ENCODE measurements at regions not wholly inside any gene's neighbourhood (a gene's known extent, or its start where the extent isn't known, plus 50 kb on each side); places are given as distances from the start of the nearest gene placed in this dataset.

DNA sequence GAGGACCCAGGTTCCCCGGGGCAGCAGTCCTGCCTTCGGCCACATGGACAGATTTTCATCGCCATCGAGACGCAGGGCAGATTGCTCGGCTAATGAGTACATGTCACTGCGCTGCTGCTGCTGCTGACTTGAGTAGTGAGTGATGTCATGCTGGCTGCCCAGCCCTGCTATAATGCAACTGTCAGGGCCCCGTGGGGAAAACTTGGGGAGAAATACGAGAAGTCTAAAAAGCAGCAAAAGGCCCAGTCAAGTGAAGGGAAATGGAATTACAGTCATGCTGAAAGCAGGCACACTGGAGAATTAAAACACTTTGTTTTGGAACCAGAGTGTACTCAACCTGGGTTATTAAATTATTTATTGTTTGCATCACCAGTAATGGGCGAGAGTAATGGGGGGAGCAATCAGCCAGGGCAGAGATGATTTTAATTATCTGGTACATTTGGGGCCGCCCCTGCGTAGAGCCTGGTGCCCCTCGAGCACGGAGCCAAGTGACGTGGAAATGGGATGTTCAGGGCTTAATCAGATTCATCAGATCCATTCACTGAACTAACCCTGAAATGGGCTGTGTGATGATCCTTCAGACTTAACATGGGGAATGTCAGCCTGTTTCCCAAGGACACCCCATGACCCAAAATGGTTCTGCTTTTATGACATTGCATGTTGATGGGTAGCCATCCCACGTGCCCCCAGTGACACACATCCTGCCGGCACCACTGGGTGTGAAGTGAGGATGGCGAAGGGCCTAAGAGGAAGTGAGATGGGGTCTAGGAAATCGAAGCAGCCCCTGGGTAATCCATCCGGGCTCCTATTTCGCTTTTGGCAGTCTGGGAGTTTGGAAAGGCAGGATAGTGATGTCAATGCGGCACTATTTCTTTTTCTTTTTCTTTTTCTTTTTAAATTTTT, 241.6 kb upstream of the CADM1 start:
- TF ChIP-seq CTCF (IDR thresholded peaks at IDR 0.05): no peak
- no peak for TF ChIP-seq POLR2AphosphoS5 (IDR thresholded peaks at IDR 0.05)
- TF ChIP-seq POLR2A (IDR thresholded peaks at IDR 0.05): no peak
- TF ChIP-seq EP300 (IDR thresholded peaks at IDR 0.05): no peak
- Histone ChIP-seq H3K27ac (no peak overlapping the region), H3K9me3 (no peaks in the 10 kb centered on the region), H3K4me1 (peaks cover 0 to 7% (median 0%) of the 10 kb centered on the region in 3 donors), H3K36me3 (no peaks in the 10 kb centered on the region), H3K27me3 (peaks cover 9% of the 10 kb centered on the region), H3K4me3 (no peak overlapping the region)
- 82 to 89% methylated on average over 16 to 17 of the region's 22 CpGs for WGBS, 2 donors (ENCODE audit: low coverage in 1 of 2)
- no peak for ATAC-seq

DNA sequence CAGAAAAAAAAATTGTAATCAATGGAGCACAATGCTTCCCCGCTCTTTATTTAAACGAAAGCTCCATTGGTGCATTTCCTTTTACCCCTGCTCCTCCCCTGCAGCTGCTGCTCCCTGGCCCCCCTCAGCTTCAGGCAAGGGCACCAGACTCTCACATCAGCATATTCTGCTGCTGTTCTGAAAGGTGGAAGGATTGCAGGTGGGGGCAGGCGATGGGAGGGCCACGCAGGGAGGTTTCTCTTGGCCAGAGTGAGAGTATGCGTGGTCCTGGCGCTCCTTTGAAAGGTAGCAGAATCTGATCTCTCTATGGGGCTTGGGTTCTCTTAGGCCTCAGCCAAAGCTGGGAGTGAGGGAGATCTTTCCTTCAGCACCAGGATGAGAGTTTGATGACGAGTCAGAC, 240.9 kb upstream of the CADM1 start:
- peaks cover 0 to 7% (median 0%) of the 10 kb centered on the region in 3 donors for H3K4me1 ChIP-seq
- WGBS, 2 donors (ENCODE audit: low coverage in 1 of 2): 80 to 96% methylated on average over 6 of the region's 7 CpGs
- ATAC-seq: no peak
- no peaks in the 10 kb centered on the region for H3K9me3 ChIP-seq
- H3K27me3 ChIP-seq: peaks cover 9% of the 10 kb centered on the region
- H3K36me3 ChIP-seq: no peaks in the 10 kb centered on the region
- no peak overlapping the region for H3K27ac ChIP-seq
- TF ChIP-seq POLR2A (IDR thresholded peaks at IDR 0.05): no peak
- no peak for TF ChIP-seq POLR2AphosphoS5 (IDR thresholded peaks at IDR 0.05)
- TF ChIP-seq EP300 (IDR thresholded peaks at IDR 0.05): no peak
- TF ChIP-seq CTCF (IDR thresholded peaks at IDR 0.05): no peak
- H3K4me3 ChIP-seq: no peak overlapping the region

GRCh38 chr11:115743719-115744118, 239.5 kb upstream of the CADM1 start:
- Histone ChIP-seq H3K9me3 (no peaks in the 10 kb centered on the region), H3K4me3 (no peak overlapping the region), H3K27me3 (peaks cover 9% of the 10 kb centered on the region), H3K36me3 (no peaks in the 10 kb centered on the region), H3K4me1 (peaks cover 0 to 7% (median 0%) of the 10 kb centered on the region in 3 donors), H3K27ac (no peak overlapping the region)
- ATAC-seq: no peak
- 85 to 92% methylated on average over 3 to 8 of the region's 9 CpGs for WGBS, 2 donors (ENCODE audit: low coverage in 1 of 2)
- no peak for TF ChIP-seq EP300 (IDR thresholded peaks at IDR 0.05)
- TF ChIP-seq CTCF (IDR thresholded peaks at IDR 0.05): no peak
- TF ChIP-seq POLR2AphosphoS5 (IDR thresholded peaks at IDR 0.05): no peak
- no peak for TF ChIP-seq POLR2A (IDR thresholded peaks at IDR 0.05)

DNA sequence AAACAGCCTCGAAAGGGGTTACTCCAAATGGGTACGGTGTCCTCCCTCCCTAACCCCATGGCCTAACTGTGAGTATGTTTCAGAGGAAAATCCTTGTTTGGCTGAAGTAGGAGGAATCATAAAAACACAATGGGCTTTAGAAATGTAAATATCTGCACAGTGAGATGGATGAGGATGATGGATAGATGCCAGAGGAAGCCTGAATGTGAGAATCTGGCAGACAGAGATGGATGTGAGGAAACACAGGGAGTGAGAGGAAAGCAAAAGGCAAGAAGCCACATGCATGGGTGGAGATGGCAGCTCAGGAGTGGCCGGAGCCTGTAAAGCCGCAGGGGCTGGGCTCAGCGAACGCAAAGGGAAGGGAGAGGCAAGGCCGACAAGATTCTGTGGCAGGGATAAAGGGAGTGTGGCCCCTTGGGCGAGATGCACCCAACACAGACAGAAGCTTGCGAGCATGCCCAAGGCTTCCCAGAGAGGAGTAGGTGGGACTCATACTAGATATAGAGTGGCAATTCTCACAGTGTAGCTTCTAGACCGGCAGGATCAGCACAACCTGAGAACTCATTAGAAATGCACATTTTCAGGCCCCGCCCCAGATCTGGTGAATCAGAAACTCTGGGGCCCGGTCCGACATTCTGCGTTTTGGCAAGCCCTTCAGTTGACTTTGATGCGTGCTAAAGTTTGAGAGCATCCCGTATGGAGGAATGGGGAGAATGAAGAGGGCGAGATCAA, 237.3 kb upstream of the CADM1 start:
- ATAC-seq: no peak
- TF ChIP-seq POLR2AphosphoS5 (IDR thresholded peaks at IDR 0.05) (no peak), POLR2A (IDR thresholded peaks at IDR 0.05) (no peak), EP300 (IDR thresholded peaks at IDR 0.05) (no peak), CTCF (IDR thresholded peaks at IDR 0.05) (no peak)
- Histone ChIP-seq H3K27ac (no peak overlapping the region), H3K36me3 (no peaks in the 10 kb centered on the region), H3K27me3 (peaks cover 9% of the 10 kb centered on the region), H3K4me3 (no peak overlapping the region), H3K4me1 (no peaks in the 10 kb centered on the region), H3K9me3 (no peaks in the 10 kb centered on the region)
- 68 to 81% methylated on average over 6 to 11 of the region's 17 CpGs for WGBS, 2 donors (ENCODE audit: low coverage in 1 of 2)

Data from gastroesophageal sphincter (tissue), 4 donors.